Spleen (tissue), 7 donors: ENCODE measurements at regions not wholly inside any gene's neighbourhood (a gene's known extent, or its start where the extent isn't known, plus 50 kb on each side); places are given as distances from the start of the nearest gene placed in this dataset.

ENCODE experiments used
- POLR2A ChIP-seq, 3 donors: fragments of 450-650 bp; IDR thresholded peaks; one replicate each; pipeline ENCODE4 v1.5.1; 2017; ENCODE audit warnings: antibody characterized with exemption in 3 of 3, mild to moderate bottlenecking in 1 of 3
- TF ChIP-seq, protein P1 (sequence below), 11 experiments: fragments of 200-600 bp in 7 of 11; fragments of 450-650 bp in 4 of 11; sonication (generic) in 4 of 11; IDR thresholded peaks in 8 of 11; conservative IDR thresholded peaks in 3 of 11; 1 replicate in 7 of 11; 2 replicates in 4 of 11; pipeline versions ENCODE4 v1.4.0 to v1.8.0; 2016 to 2021; ENCODE audit warnings: antibody characterized with exemption in 11 of 11, inconsistent platforms in 4 of 11, mild to moderate bottlenecking in 1 of 11
- donor health status: DM: no; HTN: no; CAD: no; lungs with moderate emphysema.
- donor health status: DM: no; HTN: no; CAD: no.
- donor health status: DM: no; HTN: no; CAD: no.

DNA sequence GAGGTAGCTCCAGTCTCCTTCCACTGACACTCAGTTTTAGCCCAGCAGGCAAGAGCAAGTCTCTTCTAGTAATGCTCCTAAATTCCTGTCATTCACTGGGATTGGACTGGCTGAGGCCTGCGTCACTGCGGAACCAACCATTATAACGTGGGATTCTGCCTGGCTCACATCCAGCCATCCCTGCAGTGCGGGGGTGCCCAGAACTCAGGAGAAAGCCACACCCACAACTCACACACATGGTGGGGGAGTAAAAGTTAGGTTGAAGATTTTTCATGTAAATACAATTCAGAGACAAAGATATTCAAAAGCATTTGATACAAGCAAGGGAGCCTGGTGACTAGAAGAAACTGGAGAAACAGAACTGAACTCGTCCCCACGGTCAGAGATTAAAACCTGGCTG, 504.0 kb upstream of the CDH4 start:
- TF ChIP-seq, protein P1, sequence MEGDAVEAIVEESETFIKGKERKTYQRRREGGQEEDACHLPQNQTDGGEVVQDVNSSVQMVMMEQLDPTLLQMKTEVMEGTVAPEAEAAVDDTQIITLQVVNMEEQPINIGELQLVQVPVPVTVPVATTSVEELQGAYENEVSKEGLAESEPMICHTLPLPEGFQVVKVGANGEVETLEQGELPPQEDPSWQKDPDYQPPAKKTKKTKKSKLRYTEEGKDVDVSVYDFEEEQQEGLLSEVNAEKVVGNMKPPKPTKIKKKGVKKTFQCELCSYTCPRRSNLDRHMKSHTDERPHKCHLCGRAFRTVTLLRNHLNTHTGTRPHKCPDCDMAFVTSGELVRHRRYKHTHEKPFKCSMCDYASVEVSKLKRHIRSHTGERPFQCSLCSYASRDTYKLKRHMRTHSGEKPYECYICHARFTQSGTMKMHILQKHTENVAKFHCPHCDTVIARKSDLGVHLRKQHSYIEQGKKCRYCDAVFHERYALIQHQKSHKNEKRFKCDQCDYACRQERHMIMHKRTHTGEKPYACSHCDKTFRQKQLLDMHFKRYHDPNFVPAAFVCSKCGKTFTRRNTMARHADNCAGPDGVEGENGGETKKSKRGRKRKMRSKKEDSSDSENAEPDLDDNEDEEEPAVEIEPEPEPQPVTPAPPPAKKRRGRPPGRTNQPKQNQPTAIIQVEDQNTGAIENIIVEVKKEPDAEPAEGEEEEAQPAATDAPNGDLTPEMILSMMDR (IDR thresholded peaks at IDR 0.05 in 8 of 11, conservative IDR thresholded peaks at IDR 0.05 in 3 of 11) = no peak
- TF ChIP-seq POLR2A (IDR thresholded peaks at IDR 0.05) = no peak
